ENCODE measurements at regions not wholly inside any gene's neighbourhood (a gene's known extent, or its start where the extent isn't known, plus 50 kb on each side); places are given as distances from the start of the nearest gene placed in this dataset.

DNA sequence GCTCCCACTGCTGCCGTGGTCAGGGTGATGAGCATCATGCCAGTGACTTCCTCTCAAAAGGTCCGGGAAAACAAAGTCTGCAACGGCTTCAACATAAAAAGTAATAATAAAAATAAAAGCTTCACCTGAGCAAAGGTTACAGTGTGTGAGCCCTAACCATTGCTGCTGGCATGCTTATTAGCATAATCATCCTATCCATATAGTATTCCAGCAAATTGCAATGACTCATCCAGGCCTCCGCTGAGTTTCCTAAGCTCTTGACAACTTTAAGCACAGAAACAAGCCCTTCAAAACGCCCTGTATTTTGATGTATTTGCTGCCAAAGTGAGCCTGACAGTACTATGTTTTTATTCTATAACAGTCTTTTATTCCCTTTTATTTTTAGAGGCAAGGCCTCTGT lies 100.5 kb downstream of the AASDH start:
- DNase-seq: no peak

DNA sequence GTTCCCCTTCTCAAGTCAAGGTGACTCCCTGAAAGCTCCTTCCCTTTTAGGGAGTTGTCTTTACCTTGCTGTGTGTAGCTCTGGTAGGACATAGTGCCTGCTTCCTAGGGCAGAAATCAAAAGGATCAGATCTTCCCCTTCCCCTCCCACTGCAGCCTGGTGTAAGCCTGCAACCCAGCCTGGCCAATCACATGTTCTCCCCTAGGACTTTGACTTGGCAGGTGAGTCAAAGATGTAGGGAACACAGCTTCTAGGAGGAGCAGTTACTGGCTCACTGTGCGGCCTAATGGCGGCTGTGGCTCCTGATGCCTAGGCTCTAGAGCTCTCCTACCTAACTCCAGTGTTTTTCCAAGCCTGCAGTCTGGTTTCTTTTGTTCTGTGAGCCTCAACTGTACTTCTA lies 103.9 kb downstream of the AASDH start:
- no peak for DNase-seq

DNA sequence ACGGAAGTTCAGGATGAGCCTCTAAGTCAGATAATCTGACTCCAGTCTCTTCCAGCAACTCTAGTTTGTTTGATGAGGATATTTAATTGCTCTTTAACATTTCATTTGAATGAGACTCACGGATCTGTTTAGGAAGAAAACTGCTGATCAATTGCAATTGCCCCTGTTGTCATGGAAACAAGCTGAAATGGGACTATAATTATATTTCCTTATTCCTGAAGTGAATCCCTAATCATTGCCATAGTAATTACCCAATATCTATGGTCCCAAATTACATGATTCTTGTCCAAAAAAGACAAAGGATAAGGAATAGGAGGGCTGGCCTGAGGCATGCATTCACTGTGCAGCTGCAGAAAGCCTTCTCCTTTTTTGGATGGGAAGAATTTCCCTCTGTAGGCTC lies 105.3 kb downstream of the AASDH start:
- DNase-seq: no peak

DNA sequence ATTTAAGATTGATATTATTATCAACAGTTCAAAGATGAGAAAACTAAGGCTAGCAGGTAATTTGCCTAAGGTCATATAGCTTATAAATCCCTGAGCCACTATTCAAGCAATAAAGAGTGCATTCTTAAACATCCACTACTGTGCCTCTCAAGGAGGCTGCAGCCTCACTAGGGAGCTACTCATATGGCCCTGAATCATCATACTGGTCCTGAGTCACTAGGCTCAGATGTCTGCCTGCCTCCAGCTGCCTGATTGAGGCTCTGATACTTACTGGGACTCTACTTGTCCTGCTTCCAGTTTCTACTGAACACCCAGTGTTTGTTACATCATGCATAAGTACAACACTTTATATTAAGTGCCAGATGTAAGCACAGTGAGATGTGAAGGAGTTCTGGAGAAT lies 110.7 kb downstream of the AASDH start:
- DNase-seq: no peak

DNA sequence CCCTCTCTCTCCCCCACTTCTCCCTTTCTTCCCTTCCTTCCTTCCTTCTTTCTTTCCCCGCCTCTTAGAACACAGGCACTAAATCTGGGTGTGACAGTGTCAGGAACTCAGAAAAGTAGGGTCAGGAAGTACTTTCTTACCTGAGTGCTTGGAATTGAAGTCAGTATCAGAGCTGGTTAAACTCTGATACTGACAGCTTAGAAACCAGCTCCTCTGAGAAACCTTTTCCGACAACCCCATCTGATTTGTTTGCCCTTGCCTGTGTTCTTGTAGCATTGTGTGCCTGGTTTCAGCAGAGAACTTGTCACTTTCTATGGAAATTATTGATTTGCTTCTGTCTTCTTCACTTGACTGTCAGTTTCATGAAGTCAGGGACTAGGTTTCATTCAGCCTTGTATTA lies 113.9 kb downstream of the AASDH start:
- DNase-seq: no peak

GRCh38 chr4:56272927-56273326 lies 114.4 kb downstream of the AASDH start:
- no peak for DNase-seq

DNA sequence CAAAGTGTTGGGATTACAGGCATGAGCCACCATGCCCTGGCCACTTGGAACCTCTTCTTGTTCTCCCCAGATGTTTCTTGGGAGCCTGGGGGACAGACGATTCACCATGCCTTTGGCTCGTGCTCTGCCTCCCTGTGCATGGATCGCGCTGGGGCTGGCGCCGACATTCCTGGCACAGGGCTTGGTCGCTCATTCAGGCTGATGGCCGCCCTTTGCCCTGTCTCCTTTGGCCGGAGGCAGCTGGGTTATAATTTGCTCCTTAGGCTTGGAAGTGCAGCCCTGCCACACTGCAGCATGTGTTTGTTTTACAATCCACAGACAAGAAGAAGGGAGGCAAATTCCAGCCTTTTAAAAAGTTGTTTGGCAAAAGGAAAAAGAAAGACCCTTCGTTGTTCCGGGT lies 115.3 kb downstream of the AASDH start:
- DNase-seq: no peak

DNA sequence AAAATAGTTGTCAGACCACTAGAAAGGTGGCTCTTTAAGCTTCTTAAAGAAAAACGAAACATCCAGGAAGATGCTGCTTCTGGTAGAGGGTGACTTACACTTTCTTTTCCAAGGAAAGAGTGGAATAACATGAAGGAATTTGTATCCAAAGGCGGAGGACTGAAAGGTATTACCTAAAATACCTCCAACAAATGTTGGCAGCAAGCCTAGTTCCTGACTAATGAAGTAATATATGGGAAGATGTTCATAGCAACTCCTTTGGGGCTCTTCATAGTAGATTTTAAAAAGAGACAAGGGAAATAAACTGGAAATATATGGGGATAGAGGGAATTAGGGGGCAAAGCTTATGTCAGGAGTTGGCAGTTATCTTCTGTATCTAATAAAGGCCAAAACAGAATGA lies 116.2 kb downstream of the AASDH start:
- DNase-seq: no peak

DNA sequence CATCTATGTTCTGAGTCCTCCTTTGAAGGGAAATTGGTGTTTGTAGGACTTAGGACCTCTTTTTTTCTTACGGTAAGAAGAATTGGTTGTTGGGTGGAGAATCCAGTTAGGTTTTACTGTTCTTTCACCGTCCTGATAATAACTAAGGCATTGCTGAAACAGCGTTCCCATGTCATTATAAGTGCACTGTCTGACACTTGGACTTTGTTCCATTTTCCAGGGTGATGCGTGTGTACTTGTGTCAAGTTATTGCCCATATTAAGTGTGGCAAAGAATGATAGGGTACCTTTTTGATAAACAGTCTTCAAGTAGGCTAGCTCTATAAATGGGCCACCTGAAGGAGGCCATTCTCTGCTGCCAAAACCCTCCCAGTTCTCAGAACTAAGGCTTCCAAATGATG lies 119.7 kb downstream of the AASDH start:
- no peak for DNase-seq

GRCh38 chr4:56264873-56265272 lies 122.4 kb downstream of the AASDH start:
- DNase-seq: no peak

DNA sequence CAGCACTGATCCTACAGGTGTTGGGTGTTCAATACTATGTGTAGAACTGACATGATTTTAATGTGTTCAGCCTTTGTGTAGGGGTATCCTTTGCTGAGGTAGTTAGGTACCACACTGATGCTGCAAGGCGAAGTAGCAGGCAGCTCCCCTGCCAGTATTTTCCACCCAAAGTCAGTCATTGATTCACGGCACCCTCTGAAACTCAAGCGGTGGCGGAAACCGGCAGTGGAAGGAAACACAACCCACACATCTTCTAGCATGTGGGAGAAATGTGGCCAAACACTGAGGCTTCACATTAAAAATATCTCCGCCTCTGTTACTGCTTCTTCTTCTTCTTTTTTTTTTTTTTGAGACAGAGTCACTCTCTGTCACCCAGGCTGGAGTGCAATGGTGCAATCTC lies 126.3 kb downstream of the AASDH start:
- DNase-seq: no peak

DNA sequence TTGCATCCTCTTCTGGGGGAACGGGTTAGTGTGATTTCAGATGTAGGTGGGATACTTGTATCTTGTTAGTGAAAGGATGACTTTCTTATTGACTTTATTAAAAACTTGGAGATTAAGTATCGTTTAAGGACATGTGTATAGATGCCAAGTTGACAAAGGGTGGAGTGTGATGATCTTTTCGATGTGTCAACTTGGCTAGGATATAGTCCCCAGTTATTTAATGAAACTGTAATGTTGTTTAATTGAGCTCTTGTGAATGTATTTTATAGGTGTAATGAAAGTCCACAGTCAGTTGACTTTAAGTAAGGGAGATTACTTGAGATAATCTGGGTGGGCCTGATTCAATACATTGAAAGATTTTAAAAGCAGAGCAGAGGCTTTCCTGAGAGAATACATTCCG lies 127.0 kb downstream of the AASDH start:
- DNase-seq: no peak

DNA sequence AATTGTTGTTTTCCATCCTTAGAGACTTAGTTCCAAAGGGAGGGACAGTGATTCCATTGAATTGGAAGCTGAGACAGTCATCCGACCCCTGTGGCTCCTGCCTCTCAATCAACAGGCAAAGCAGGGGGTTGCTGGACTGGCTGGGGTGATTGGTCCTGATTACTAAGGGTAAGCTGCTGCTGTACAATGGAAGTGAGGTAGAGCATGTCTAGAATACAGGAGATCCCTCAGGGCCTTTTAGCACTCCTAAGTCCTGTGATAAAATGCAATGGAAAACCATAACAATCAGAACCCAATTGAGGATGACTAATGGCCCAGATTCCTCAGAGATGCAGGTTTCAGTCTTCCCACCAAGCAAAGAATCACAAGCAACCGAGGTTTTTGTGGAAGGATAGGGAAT lies 127.6 kb downstream of the AASDH start:
- no peak for DNase-seq

DNA sequence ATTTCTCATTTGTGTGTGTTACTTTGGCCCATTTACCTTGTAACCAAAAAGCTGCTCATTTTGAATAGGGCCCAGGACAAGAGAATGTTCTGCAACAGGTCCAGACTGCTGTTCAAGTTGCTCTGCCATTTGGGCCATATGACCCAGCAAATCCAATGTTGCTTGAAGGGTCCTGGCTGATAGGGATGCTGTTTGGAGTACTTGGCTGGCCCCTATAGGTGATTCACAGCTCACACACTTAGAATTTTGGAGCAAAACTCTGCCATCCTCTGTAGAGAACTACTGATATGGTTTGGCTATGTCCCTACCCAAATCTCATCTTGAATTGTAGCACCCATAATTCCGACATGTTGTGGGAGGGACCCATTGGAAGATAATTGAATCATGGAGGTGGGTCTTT lies 131.5 kb downstream of the AASDH start:
- DNase-seq: peak; percentile 6

GRCh38 chr4:56253666-56254305 lies 133.5 kb downstream of the AASDH start:
- DNase-seq: no peak

DNA sequence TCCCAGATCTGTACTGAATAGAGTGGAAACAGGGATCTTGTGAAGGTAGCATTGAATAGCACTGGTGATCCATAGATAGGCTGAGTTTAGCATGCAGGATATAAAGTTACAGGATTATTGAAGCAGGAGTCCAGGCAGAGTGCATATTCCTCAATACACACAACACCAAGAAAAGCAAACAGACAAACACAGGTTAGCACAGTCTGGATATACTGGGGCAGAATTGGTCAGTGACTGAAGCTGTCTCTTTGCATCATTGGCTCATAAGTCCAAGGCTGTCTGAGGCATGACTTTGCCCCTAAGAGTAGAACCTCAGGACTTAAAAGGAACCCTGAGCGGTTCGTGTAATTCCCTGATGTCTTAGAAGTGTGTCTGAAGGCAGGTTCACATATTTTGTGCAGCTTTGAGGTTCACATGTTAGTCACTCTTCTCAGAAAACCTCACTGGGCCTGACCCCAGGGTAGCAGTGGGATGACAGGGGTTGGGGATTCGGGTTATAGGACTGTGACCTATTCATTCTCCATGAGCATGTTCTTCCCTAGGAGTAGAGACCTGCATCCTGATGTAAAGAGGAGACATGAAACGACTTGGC lies 134.6 kb downstream of the AASDH start:
- no peak for DNase-seq

- DNase-seq: no peak
Observed at GRCh38 chr4:56251556-56251955, 135.7 kb downstream of the AASDH start.

DNA sequence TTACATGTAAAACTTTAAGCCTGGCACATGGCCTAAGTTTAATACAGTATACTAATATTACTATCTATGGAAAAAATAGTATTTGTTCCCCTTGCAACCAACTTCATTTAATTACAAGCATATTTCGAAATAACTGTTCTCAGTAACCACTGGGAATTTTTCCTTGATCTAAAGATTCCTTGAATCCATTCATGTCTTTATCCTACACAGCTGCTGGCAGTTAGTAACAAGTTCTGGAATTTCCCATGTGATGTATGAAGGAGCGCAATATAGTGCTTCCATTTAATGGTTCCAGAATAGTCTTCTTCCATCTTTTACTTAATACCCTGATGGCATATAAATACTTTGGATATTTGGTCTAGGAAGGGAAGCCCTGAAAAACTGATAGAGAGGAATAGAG lies 136.5 kb downstream of the AASDH start:
- no peak for DNase-seq

DNA sequence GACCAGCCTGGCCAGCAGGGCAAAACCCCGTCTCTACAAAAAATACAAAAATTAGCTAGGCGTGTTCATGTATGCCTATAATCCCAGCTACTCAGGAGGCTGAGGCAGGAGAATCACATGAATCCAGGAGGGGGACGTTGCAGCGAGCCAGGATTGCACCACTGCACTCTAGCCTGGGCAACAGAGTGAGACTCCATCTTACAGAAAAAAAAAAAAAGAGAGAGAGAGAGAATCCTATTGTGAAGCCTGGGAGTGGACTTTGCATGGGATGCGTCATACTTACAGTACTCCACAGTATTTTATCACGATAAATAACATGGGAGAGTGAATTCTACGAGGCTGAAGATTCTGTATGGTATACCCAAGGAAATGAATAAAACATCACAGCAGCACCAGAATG lies 139.6 kb downstream of the AASDH start:
- no peak for DNase-seq

GRCh38 chr4:56246233-56246610 lies 141.1 kb downstream of the AASDH start:
- DNase-seq: no peak

- no peak for DNase-seq
Observed at GRCh38 chr4:56245547-56246232, 141.6 kb downstream of the AASDH start.

DNA sequence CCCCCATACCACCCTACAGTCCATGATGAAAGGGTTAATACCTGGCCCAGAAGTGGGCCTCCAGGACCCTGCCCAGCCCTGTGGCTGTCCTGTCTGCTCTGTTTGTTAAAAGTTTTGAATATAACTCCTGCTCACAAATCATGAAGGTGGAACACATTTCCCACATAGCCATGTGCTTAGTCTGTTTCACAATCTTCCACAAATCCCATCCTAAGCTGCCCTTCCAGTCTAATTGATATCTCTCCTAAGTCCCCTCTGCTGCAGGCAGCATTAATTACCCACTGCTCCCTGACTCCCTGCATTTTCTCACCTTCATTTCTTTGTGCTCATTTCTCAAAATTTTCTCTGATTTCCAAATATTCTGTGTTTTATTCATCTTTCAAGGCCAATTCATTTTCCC lies 142.6 kb downstream of the AASDH start:
- DNase-seq: no peak

GRCh38 chr4:56243107-56243506 lies 144.2 kb downstream of the AASDH start:
- DNase-seq: peak; percentile 22

DNA sequence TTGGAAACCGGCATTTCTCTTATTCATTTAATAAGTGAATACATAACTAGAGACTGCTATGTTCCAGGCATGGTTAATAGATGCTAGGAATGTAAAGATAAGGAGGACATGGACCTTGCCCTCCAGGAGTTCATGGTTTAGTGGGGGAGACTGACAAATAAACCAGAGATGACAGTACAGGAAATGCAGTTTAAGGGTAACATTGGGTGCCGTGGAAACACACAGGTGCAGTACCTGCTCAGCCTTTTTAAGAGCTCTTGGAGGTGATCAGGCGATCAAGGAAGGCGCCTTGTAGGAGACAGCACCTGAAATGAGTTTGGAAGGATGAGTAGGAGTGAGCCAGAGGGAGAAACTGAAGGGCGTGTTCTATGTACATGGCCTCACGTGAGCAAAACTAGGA lies 145.8 kb downstream of the AASDH start:
- no peak for DNase-seq

Measured in hematopoietic multipotent progenitor cell treated with erythropoietin and hydrocortisone succinate and interleukin-3 and kit ligand, for 4 days (in vitro differentiated cells).